ENCODE measurements at regions not wholly inside any gene's neighbourhood (a gene's known extent, or its start where the extent isn't known, plus 50 kb on each side); places are given as distances from the start of the nearest gene placed in this dataset.

DNA sequence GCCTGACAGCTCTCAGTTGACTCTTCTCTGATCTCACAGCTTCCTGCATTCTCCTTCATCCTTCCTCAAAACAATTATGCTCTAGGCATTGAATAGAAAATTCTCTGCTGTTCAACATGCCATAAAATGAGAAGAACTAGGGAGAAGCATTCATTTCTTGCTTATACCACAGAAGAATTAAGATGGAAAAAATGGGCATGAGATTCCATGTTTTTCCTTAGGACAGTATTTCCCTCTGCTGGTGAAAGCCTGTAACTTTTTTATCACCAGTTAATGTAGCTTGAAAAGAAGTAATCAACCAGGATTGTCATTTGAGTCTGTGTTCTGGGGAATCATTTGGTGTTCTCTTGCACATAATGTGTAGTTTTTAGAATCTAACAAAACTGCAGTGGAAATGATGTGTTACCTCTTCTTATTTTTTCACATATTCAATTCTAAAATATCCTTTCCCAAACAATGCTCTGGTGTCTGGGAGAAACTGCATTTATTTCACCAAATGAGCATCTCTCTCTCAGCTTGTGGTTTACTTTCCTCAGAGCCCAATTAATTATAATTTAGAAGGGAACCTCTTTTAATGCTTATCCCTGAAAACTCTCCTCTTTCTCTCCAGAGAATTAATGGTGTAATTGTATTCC is 92.8 kb upstream of the DCBLD2 start:
- ChIA-PET CTCF (interaction anchor here (0.7 to 4.0 kb wide), 8 partner anchors 12 to 181 kb away, joined by 3 to 26 read pairs (median 4); no protein-coding TSS in a partner anchor), POLR2A (no interaction called here)
- ATAC-seq (no peak), DNase-seq (no peak)
- intact Hi-C loops (cut with micrococcal nuclease) = loop anchor here (2.0 kb wide), 1 partner anchor 177 kb away; no protein-coding TSS in a partner anchor
- Mint-ChIP-seq H3K4me3 (no peak overlapping the region), H3K27me3 (peaks cover 2% of the 10 kb centered on the region), H3K36me3 (ENCODE audit: low read depth) (no peaks in the 10 kb centered on the region), H3K9me3 (no peaks in the 10 kb centered on the region), H3K27ac (no peak overlapping the region), H3K4me1 (ENCODE audit: low read depth) (no peaks in the 10 kb centered on the region)
- TF ChIP-seq, protein P1, sequence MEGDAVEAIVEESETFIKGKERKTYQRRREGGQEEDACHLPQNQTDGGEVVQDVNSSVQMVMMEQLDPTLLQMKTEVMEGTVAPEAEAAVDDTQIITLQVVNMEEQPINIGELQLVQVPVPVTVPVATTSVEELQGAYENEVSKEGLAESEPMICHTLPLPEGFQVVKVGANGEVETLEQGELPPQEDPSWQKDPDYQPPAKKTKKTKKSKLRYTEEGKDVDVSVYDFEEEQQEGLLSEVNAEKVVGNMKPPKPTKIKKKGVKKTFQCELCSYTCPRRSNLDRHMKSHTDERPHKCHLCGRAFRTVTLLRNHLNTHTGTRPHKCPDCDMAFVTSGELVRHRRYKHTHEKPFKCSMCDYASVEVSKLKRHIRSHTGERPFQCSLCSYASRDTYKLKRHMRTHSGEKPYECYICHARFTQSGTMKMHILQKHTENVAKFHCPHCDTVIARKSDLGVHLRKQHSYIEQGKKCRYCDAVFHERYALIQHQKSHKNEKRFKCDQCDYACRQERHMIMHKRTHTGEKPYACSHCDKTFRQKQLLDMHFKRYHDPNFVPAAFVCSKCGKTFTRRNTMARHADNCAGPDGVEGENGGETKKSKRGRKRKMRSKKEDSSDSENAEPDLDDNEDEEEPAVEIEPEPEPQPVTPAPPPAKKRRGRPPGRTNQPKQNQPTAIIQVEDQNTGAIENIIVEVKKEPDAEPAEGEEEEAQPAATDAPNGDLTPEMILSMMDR (IDR thresholded peaks at IDR 0.05) = no peak

GRCh38 chr3:98991393-98991792 is 89.9 kb upstream of the DCBLD2 start:
- ChIA-PET POLR2A (no interaction called here), CTCF (no interaction called here)
- ATAC-seq = no peak
- Mint-ChIP-seq H3K4me3 (no peak overlapping the region), H3K36me3 (ENCODE audit: low read depth) (no peaks in the 10 kb centered on the region), H3K27me3 (no peaks in the 10 kb centered on the region), H3K27ac (no peak overlapping the region), H3K4me1 (ENCODE audit: low read depth) (no peaks in the 10 kb centered on the region), H3K9me3 (no peaks in the 10 kb centered on the region)
- intact Hi-C loops (cut with micrococcal nuclease) = no loop called here
- TF ChIP-seq, protein P1 (IDR thresholded peaks at IDR 0.05) = no peak
- no peak for DNase-seq

DNA sequence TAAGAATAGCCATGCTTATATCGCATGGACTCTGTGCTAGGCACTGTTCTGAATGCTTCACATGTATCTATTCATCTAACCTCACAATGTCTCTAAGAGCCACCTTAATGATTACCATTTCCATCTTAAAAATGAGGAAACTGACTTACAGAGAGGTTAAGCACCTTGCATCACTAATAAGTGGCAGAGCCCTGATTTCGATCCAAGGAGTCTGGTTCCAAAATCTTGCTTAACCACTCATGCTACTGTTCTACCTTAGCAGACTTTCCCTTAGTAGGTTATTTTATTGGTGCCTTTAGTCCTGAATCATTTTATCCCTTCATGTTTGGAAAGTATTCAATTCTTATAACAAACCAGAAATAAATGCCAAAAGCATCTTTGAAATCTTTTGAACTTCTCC is 89.2 kb upstream of the DCBLD2 start:
- H3K4me3 Mint-ChIP-seq = no peak overlapping the region
- POLR2A ChIA-PET = no interaction called here
- TF ChIP-seq, protein P1 (IDR thresholded peaks at IDR 0.05) = no peak
- H3K9me3 Mint-ChIP-seq = no peaks in the 10 kb centered on the region
- ATAC-seq (no peak), DNase-seq (no peak)
- no peaks in the 10 kb centered on the region for H3K36me3 Mint-ChIP-seq (ENCODE audit: low read depth)
- CTCF ChIA-PET = no interaction called here
- intact Hi-C loops (cut with micrococcal nuclease) = no loop called here
- H3K4me1 Mint-ChIP-seq (ENCODE audit: low read depth) = no peaks in the 10 kb centered on the region
- no peak overlapping the region for H3K27ac Mint-ChIP-seq
- no peaks in the 10 kb centered on the region for H3K27me3 Mint-ChIP-seq

DNA sequence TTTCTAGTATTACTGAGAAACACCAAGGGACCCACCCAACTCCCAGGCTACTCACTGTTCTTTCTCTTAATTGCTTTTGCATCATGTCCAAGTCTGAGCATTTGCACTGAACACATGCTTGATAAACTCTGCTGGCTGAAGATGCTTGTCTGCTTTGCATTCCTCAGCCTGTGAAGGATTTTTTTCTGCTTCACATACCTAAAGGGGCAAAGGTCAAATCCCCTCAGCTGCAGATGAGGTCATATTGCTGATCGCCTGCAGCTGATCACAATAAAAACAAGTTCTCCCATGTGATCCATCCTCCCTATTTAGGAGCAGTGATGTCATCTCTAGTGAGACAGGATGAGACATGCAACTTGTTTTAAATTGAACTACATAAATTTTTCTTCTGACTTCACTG is 84.6 kb upstream of the DCBLD2 start:
- no peaks in the 10 kb centered on the region for H3K9me3 Mint-ChIP-seq
- intact Hi-C loops (cut with micrococcal nuclease) = no loop called here
- TF ChIP-seq, protein P1 (IDR thresholded peaks at IDR 0.05) = no peak
- DNase-seq = no peak
- POLR2A ChIA-PET = no interaction called here
- no peaks in the 10 kb centered on the region for H3K4me1 Mint-ChIP-seq (ENCODE audit: low read depth)
- no peak overlapping the region for H3K27ac Mint-ChIP-seq
- H3K36me3 Mint-ChIP-seq (ENCODE audit: low read depth) = no peaks in the 10 kb centered on the region
- no peak for ATAC-seq
- CTCF ChIA-PET = no interaction called here
- H3K27me3 Mint-ChIP-seq = peaks cover 6% of the 10 kb centered on the region
- H3K4me3 Mint-ChIP-seq = no peak overlapping the region

DNA sequence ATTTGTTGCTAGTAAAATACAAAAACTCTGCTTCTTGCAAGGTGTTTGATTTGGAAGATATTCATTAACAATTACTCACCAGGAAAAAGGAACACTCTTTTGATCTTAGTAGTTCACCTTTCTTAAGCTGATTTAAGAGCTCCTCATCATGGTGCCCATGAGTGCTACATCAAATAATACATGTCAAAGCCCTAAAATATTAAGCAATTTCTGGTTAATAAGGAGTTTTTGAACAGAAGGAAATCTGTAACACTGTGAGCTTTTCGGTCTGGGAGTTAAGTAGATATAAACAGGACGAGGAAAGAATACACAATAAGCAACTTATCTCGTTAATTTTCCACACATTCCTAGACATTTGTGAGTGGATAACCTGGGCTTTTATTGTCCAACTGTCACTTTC is 83.9 kb upstream of the DCBLD2 start:
- TF ChIP-seq, protein P1 (IDR thresholded peaks at IDR 0.05) = no peak
- peaks cover 6% of the 10 kb centered on the region for H3K27me3 Mint-ChIP-seq
- DNase-seq = no peak
- no peaks in the 10 kb centered on the region for H3K36me3 Mint-ChIP-seq (ENCODE audit: low read depth)
- intact Hi-C loops (cut with micrococcal nuclease) = no loop called here
- ATAC-seq = no peak
- CTCF ChIA-PET = no interaction called here
- H3K27ac Mint-ChIP-seq = no peak overlapping the region
- H3K9me3 Mint-ChIP-seq = no peaks in the 10 kb centered on the region
- H3K4me1 Mint-ChIP-seq (ENCODE audit: low read depth) = no peaks in the 10 kb centered on the region
- POLR2A ChIA-PET = no interaction called here
- no peak overlapping the region for H3K4me3 Mint-ChIP-seq
